ENCODE measurements at regions not wholly inside any gene's neighbourhood (a gene's known extent, or its start where the extent isn't known, plus 50 kb on each side); places are given as distances from the start of the nearest gene placed in this dataset.

DNA sequence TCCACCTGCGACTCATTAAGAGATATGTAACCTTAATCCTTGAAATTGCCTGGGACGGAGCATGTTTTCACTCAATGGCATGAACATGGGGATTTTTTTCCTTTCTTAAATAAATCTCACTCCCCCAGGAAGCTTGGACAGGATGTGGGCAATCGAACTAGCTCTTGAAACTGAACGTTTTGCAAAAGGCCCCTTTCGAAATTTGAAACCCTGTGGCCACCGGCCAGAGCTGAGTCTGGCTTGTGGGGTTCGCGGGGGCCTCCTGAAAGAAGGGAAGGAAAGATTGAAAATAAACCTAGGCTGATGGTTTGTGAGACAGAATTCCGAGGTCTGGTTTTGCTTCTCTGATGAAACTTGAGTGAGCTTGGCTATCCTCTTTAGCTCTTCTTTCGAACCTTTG lies 101.4 kb upstream of the RTL1 start:
- DNase-seq: no peak

DNA sequence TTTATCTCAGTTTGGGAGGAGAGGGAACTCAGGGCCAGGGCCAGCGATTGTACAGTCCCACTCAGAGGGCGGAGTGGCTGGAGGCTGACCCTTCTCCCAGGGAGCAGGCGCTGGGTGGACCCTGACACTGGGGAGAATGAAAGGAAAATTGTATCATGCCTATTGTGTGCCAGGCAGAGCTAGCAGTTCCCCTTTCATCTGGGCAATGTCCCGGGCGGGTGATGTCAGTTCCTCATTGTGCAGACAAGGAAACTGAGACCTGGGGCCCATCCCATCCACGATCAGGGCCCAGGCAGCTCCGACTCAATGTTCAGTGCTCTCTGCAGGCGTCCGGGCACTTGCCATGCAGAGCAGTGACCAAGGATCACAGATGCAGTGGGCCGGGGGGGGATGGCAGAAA lies 101.9 kb upstream of the RTL1 start:
- no peak for DNase-seq

DNA sequence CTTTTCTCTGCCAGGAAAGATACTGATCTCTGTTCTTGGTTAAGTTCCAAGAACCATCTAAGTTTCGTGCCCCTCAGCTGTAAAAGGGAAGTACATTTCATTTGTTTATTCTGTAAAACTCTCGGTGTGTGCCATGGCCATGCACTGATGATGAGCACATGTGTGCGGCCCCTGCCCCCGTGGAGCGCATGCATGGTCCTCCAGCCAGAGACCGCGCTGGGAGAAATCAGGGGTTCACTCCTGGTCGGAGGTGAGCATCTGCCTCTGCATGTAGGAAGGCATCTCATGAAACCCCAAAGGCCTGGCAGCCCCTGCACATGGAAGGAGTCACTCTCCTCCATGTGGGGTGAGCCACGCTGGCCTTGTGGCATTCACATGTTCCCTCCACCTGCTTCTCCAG lies 102.5 kb upstream of the RTL1 start:
- DNase-seq: no peak

DNA sequence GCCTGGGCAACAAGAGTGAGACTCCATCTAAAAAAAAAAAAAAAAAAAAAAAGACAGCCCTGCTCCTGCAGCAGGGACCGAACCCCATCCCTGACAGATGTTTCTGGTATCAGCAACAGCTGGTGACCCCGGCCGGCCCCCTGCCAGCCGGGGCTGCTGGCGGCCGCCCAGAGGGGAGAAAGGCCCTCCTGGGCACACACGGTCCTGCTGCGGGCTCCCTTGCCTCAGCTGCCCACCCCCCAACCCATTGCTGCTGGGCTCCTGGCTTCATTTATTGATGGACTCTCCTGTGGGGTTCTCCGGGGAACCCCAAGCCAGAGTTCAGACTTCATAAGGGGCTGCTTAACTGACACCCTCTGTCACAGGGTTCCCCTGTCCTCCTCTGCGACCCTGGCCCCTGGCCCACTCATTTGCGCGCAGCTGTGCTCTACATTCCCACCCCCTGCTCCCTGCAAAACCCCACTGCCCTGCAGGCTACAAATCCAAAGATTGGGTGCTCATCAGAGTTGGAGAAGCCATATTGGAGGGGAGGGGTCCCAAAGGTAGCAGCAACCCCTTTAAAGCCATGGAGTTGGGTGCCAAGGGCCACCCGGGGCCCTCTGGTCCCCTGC lies 103.6 kb upstream of the RTL1 start:
- DNase-seq: no peak

DNA sequence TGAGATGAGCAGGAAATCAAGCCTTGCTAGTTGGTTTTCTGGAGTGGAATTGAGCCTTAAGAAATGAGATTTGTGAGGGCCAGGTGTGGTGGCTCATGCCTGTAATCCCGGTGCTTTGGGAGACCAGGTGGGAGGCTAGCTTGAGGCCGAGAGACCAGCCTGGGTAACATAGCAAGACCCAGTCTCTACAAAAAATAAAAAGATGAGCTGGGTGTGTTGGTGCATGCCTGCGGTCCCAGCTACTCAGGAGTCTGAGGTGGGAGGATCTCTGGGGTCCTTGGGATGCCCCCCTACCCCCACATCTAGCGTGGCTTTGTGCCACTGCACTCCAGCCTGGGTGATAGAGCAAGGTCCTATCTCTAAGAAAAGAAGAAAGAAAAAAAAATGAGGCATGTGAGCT lies 104.2 kb upstream of the RTL1 start:
- DNase-seq: no peak

DNA sequence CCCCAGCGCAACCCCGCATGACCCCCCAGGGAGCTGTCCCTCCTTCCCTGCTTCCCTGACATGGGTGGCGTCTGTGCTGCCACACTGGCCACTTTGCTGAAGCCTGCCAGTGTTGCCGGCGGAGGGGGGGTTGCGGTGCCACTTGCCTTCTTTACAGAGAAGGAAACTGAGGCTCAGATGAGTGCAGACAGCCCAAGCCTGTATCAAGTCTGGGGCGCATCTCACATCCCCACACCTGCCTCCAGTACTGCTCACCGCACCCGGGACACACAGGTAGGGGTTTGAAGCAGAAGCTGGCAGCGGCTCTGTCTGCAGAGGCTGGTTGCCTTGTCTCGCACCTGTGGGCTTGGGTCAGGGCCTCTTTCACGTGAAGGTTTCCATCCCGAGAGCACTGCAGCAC lies 104.7 kb upstream of the RTL1 start:
- DNase-seq: no peak

DNA sequence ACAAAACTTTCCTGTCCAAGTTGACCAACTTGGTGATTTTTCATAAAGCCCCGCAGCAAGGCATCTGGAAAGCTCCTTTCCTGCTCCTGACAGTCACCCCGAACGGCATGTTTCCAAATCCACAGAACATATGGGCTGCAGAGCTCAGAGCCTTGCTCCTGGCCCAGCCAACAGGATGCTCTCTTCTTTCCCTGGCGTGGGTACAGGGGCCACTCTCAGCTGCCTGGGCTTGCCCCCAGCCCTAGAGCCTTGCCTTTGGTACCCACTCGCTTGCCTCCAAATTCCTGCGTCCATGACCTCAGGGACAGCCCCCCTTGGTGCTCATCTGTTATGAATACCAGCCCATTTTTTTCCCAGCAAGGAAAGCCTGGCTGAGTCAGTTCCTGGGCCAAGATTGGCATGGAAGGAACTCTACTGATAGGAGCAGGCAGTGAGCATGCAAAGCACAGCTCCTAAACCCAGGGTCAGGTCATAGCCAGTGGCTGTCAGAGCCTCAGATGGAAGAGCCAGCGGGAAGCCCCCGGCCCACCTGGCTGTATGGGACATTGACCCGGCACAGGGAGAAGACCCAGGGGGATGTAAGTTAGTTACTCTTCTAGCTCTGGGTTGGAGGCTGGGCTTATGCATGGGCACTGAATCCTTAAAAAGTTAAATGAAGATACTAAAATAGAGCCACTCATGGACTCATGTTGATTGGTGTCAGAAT lies 105.3 kb upstream of the RTL1 start:
- DNase-seq: no peak

DNA sequence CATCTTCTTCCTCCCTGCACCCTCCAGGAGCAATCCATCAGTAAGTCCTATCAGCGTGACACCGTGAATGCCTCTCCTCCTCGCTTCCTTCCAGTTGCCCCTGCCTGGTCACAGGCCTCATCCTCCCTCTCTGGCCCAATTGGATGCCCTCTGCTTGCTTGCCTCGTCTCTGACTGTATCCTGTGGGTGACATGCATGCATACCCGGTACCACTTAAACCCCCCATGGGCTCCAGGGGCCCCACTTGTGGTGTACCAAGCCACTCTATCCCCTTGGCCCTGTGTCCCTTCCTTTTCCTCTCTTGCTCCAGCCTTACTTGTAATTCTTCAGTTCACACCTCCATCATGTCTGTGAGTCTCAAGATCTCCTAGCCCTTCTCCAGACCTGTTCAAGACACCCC lies 106.0 kb upstream of the RTL1 start:
- DNase-seq: no peak

DNA sequence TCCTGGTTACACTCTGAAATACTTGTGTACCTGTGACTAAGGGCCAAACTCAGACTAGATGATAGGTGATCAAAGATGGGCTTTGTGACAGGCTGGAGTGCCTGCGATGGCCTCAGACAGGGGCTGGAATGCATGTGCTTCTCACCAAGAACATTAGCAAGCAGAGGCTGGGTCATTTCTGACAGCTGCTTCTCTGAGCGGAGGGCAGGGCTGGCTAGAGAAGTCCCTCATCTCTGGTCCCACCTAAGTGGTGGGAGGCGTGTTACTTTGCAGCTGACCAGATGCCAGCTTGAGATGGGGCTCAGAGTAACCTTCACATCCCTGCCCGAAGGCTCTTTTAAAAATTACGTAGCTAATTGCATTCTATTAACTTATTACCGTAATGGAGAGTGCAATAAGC lies 106.8 kb upstream of the RTL1 start:
- DNase-seq: no peak

DNA sequence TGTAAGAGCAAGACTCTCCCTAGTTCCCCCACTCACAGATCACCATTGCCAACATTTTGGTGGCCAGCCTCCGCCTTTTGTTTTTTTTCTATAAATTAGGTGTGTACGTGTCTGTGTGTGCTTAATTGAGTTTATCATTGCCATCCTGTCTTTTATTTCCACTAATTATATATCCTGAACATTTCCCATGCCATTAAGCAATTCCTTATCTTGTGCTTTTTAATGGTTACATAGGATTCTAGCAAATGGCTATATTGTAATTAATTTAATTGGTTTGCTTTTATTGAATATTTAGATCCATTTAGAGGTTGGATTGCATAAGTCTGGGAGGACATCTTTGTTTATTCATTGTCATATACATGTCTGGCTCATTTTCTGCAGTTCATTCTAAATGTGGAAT lies 107.3 kb upstream of the RTL1 start:
- no peak for DNase-seq

DNA sequence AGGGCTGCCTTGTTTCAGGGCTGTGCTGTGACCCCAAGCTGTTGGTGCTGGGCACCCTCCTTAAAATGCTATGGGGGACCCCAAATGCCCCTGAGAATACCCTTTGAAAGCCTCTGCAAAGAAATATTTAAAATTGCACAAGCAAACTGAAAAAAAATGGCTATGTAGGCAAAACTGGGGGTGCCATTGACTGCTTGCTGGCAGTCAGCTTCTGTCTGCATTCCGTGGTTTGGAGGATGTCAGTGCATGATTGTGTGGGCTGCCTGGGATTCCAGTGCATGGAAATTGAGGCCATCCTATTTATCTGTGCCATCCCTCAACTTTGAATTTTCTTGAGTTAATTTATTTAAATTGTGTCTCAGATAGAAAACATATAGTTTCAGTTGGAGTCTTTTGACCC lies 113.7 kb upstream of the RTL1 start:
- DNase-seq: no peak

DNA sequence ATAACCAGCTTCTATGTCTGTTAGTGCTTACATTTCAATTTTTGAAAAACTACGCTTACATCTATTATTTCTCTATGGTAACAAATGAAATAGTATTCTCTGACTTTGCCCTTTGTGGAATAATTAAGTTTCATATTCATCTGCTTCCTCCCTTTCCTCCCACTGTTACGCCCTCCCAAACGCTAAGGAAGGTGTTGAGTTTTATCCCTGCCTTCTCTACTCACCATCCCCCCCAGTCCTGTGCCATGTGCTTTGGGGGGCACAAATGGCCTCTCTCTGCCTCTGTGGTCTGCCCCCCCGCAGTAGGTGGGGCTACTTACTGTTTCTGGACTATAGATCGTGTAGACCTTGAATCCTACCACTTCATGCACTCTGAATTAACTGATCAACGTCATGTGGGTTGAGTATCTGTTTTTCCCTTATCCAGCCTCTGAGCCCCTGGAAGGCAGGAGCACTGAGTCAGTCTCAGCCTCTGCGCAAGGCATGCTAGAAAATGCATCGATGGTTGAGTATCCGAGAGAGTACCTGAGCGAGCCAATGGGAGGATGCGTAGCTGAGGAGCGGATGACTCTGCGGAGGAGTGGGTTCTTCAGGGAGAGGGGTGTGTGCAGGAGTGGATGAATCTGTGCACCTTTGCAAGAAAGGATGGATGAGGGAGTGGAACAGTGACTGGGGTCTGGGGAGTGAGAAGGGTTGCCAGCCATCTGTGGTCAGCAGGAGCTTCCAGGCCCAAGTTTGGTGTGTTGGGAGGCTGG lies 114.5 kb upstream of the RTL1 start:
- no peak for DNase-seq

DNA sequence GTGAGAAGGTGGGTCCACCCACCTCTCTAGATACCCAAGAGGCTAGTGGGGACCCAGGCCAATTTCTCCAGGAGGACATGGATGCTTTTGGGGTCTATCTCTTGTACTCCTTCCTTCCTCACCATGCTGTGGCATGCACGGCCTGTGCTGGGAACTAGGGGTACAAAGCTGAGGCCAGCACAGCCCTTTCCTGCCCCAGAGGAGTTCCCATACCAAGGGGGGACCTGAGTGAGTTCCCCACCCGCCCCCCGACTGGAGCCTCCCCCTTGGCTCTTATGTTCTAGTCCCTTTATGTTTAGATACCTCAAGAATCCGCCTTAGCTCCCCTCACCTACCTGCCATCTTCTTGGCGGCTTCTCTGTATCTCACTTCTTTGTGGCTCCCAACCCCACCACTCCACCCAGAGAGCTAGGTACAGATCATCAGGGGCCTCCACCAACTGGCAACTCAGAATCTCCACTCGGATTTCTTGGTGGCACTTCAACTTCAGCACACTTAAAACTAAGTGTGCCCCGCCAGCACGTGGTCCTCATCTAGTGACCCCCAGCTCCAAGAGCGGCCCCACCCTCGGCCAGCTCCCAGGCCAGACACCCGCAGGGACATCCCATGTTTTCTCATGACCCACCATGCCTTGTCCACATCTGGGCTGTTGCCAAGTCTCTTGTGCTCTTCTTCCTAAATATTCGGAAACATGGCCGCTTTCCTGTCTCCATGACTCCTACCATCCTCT lies 115.2 kb upstream of the RTL1 start:
- no peak for DNase-seq

DNA sequence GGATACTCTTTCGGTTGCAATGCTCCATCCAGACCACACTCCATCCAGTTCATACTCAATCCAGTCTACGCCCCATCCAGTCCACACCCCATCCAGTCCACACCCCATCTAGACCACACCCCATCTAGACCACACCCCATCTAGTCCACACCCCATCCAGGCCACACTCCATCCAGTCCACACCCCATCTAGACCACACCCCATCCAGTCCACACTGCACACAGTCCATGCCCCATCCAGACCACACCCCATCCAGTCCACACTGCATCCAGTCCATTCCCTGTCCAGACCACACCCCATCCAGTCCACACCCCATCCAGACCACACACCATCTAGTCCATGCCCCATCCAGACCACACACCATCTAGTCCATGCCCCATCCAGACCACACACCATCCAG lies 116.0 kb upstream of the RTL1 start:
- DNase-seq: no peak

DNA sequence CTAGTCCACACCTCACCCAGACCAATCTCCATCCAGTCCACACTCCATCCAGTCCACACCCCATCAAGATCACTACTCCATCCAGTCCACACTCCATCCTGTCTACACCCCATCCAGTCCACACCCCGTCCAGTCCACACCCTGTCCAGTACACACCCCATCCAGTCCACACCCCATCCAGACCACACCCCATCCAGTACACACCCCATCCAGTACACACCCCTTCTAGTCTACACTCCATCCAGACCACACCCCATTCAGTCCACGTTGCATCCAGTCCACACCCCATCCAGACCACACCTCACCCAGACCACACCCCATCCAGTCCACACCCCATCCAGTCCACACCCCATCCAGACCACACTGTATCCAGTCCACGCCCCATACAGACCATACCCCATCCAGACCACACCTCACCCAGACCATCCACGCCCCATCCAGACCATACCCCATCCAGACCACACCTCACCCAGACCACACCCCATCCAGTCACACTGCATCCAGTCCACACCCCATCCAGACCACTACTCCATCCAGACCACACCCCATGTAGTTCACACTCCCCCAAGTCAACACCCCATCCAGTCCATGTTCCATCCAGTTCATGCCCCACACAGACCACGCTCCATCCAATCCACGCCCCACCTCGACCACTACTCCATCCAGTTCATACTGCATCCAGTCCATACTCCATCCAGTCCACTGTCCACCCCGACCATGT lies 116.6 kb upstream of the RTL1 start:
- no peak for DNase-seq

DNA sequence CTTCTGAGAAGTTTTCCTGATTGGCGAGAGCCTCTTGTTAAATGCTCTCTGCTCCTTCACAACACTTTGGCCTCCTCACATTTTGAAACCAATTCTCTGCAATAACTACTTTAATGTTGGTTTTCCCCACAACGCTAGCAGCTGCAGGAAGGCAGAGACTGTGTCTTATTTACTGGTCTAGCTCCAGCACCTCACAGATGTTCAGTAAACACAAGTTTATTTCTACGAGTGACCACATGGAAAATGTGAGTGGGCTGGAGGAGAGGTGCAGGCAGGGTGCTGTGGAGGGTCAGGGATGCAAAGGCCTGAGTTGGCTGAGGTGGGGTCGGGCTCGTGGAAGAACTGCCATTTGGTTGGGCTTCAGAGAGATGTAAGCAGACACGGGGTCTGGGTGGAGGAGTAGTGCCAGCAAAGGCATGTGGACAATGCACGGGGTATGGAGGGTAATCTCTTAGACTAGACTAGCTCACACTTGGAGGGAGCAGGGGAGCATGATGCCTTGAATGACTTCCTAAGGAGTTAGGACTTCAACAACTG lies 117.4 kb upstream of the RTL1 start:
- DNase-seq: no peak

DNA sequence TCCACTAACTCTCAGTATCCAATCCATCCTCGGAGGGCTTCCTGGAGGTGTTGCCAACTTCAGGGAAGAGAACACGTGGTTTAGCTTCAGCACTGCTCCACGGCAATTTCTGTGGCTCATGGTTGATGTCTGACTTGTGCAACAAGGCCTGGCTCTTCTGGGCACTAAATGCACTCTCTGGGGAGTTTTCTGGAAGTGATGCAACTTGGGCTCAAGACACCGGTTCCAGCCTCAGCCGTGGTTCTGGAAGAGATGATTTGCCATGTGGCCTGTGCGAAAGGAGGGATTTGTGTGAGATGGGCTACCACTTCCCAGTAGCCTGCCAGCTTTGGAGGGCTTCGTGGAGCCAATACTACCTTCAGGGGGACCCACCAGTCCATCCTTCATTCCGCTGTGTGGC lies 118.6 kb upstream of the RTL1 start:
- no peak for DNase-seq

DNA sequence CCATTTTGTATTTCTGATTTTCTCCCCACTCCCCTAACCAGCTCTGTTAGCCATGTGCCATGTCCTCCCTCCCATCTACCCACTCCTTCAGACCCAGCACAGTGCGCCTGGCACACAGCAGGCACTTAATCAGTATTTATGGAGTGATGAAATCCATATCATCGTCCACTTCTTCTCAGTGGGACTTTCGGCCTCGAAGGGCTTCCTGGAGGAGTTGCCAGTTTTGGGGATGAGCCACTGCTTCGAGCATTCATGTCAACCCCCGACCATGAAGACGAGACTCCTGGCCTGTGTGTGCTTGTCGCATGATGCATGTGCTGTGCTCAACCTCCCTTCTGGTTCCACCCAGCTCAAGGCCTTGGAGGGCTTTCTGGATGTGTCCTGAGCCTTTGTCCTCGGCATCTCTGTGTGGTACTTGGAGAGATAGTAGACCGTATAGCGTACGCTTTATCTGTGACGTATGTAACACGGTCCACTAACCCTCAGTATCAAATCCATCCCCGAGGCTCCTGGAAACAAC lies 119.5 kb upstream of the RTL1 start:
- DNase-seq: no peak

DNA sequence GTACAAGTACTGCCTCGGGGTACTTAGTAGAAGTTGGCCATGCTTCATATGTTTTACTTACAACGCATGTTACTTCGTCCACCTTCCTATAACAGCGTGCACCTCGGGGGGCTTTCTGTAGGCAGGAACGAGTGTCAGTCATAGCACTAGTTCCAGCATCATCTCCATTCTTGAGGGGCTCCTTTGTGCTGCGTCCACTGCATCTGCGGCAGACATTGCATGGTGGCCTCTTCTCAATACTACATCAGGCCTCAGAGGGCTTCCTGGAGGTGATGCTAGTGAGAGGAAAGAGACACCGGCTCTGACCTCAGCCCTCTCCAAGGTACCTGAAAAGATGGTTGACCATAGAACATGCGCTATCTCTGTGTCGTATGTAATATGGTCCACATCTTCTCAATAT lies 121.2 kb upstream of the RTL1 start:
- DNase-seq: no peak

DNA sequence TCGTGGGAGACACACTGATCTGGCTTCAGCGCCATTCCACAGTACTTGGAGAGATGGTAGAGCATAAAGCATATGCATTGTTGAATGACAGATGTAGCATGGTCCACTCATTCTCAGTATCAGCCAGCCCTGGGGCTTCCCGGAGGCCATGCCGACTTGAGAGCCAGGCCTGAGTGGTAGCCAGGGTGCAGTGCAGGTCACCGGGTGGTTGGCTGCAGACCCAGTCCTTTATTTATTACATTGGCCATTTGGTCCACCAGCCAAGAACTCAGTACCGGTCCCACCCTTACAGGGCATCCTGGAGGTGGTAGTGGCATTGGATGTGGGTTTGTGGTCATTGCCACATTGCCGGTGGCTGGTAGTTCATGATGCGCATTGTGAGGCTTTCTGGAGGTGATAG lies 121.6 kb upstream of the RTL1 start:
- DNase-seq: no peak

DNA sequence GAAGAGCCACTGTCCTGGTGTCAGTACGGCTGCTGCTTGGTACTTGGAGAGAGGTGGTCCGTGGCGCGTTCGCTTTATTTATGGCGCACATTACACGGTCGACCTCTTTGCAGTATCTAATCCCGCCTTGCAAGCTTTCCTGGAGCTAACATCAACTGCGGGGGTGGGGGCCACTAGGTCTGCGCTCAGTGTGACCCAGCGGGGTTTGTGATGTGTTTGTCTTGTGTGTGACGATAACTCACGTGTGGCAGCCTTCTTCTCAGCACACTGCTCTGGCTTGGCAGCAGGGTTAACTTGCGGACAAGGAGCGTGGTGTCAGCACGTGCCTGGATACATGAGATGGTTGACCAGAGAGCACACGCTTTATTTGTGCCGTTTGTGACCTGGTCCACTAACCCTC lies 122.2 kb upstream of the RTL1 start:
- no peak for DNase-seq

DNA sequence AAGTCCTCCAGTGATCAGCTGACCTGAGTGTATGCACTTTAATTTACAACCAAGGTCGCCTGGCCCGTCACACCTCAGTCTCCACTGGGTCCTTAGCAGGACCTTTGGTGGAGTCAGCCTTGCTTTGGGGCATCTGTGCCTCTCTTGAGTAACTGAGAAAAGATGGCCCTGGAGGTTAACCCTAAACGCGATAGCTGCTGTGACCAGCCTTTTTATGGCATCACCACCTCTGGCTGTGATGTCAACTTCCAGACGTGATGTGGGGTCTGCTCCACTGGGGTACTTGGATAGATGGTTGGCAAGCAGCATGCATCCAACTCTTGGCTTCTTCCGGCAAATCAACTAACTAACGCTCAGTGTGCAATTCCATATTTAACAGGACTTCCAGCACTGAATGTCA lies 122.8 kb upstream of the RTL1 start:
- DNase-seq: no peak

DNA sequence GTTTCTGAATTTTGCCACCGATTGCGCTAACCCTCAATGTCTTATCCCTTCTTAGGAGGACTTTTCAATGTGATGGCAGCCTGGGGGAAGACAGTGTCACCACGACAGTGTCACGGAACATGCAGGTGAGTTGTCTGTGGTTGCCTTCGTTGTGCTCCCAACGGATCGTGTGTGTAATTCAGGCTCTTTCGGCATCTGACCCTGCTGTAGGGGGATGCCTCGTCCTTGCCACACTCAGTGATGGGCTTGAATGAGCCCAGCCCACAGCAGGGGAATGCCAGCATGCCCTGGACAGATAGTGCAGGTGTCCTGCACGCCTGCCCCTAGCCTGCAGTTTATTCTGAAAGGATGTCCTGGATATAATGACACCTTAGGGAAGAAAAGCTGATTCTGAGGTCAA lies 123.8 kb upstream of the RTL1 start:
- no peak for DNase-seq

All from SW 1271 (cell line).